Muscle layer of colon (tissue), 2 donors: ENCODE measurements at regions not wholly inside any gene's neighbourhood (a gene's known extent, or its start where the extent isn't known, plus 50 kb on each side); places are given as distances from the start of the nearest gene placed in this dataset.
"Not testable (repeated sequence)": the region's sequence is repeated elsewhere in the genome, so short reads cannot be mapped to it uniquely, and the experiment has no call there.

ENCODE experiments used
- H3K27ac ChIP-seq: one replicate; pipeline ENCODE4 v1.7.0; 2013; ENCODE audit warnings: low read depth, mild to moderate bottlenecking, low read length, moderate library complexity
- H3K27me3 ChIP-seq, 2 donors: one replicate each; pipeline ENCODE4 v1.7.0; 2013; ENCODE audit warnings: low read length in 2 of 2, mild to moderate bottlenecking in 2 of 2; ENCODE audit not compliant: insufficient read depth in 2 of 2, control insufficient read depth in 1 of 2
- H3K36me3 ChIP-seq: one replicate; pipeline ENCODE4 v1.7.0; 2013; ENCODE audit warnings: mild to moderate bottlenecking, low read length; ENCODE audit not compliant: insufficient read depth
- H3K4me1 ChIP-seq: one replicate; pipeline ENCODE4 v1.7.0; 2013; ENCODE audit warnings: mild to moderate bottlenecking, low read length; ENCODE audit not compliant: insufficient read depth
- H3K4me3 ChIP-seq, 2 donors: one replicate each; pipeline ENCODE4 v1.7.0; 2013; ENCODE audit warnings: low read length in 2 of 2, low read depth in 1 of 2, mild to moderate bottlenecking in 1 of 2, moderate library complexity in 1 of 2
- H3K9ac ChIP-seq: one replicate; pipeline ENCODE4 v1.7.0; 2013; ENCODE audit warnings: low read length
- H3K9me3 ChIP-seq: one replicate; pipeline ENCODE4 v1.7.0; 2013; ENCODE audit warnings: mild to moderate bottlenecking, low read length
- donor health status: abdominal sarcoma.
- donor health status: Adenocarcinoma of cecum.

DNA sequence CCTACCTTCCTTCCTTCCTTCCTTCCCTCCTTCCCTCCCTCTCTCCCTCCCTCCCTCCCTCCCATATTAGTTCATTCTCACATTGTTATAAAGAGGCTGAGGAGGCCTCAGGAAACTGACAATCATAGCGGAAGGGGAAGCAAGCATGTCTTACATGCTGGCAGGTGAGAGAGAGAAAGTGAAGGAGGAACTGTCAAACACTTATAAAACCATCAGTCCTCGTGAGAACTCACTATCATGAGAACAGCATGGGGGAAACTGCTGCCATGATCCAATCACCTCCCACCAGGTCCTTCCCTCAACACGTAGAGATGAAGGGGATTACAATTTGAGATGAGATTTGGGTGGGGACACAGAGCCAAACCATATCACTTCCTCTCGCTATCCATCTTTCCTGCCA lies 281.6 kb upstream of the FOXF1 start:
- H3K27me3 ChIP-seq: no peaks in the 10 kb centered on the region
- H3K27ac ChIP-seq: no peak overlapping the region
- H3K36me3 ChIP-seq: no peaks in the 10 kb centered on the region
- H3K9me3 ChIP-seq: no peaks in the 10 kb centered on the region
- no peak overlapping the region for H3K4me3 ChIP-seq
- no peak overlapping the region for H3K9ac ChIP-seq
- H3K4me1 ChIP-seq: no peaks in the 10 kb centered on the region

- Histone ChIP-seq H3K27ac (no peak overlapping the region), H3K4me1 (no peaks in the 10 kb centered on the region), H3K27me3 (no peaks in the 10 kb centered on the region), H3K36me3 (no peaks in the 10 kb centered on the region), H3K4me3 (no peak overlapping the region), H3K9ac (no peak overlapping the region), H3K9me3 (no peaks in the 10 kb centered on the region)
These were observed 281.0 kb upstream of the FOXF1 start for GRCh38 chr16:86229283-86229682.

- Histone ChIP-seq H3K4me1 (no peaks in the 10 kb centered on the region), H3K27ac (no peak overlapping the region), H3K27me3 (no peaks in the 10 kb centered on the region), H3K9me3 (no peaks in the 10 kb centered on the region), H3K4me3 (no peak overlapping the region), H3K9ac (no peak overlapping the region), H3K36me3 (no peaks in the 10 kb centered on the region)
These were observed 280.3 kb upstream of the FOXF1 start for GRCh38 chr16:86229866-86230656.

DNA sequence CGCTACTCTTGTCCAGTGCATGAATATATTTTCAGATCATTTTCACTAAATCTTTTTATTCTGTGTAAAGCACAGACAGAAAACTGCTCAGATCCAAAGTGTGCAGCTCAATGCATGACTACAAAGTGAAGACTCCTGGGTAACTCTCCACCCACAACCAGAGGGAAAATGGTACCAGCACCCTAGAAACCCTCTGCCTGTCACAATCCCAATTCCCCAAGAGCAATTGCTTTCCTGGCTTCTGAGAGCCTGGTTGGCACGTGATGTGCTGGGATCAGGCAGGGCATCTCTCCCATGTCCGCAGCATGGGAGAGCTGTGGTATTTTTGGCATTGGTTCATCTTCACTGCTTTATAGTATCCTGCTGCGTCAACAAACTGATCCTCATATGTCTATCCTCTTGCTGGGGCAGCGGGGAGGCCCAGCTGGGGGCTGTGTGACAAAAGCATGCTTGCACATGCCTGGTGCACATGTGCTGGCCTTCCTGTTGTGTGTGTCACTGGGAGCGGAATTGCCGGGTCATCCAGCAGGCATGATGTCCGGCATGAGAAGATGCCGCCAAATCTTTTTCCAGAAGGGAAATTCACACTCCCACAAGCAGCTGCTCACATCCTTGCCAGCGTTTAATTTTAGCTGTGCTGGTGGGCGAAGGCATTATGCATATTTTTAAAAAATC lies 278.9 kb upstream of the FOXF1 start:
- no peak overlapping the region for H3K4me3 ChIP-seq
- H3K36me3 ChIP-seq: no peaks in the 10 kb centered on the region
- no peaks in the 10 kb centered on the region for H3K9me3 ChIP-seq
- no peak overlapping the region for H3K27ac ChIP-seq
- no peak overlapping the region for H3K9ac ChIP-seq
- no peaks in the 10 kb centered on the region for H3K27me3 ChIP-seq
- no peaks in the 10 kb centered on the region for H3K4me1 ChIP-seq

- Histone ChIP-seq H3K27me3 (no peaks in the 10 kb centered on the region), H3K9me3 (no peaks in the 10 kb centered on the region), H3K9ac (no peak overlapping the region), H3K4me3 (no peak overlapping the region), H3K36me3 (no peaks in the 10 kb centered on the region), H3K4me1 (no peaks in the 10 kb centered on the region), H3K27ac (no peak overlapping the region)
These were observed 278.4 kb upstream of the FOXF1 start for GRCh38 chr16:86231996-86232350.

GRCh38 chr16:86232496-86232895 lies 277.8 kb upstream of the FOXF1 start:
- Histone ChIP-seq H3K4me3 (no peak overlapping the region), H3K4me1 (no peaks in the 10 kb centered on the region), H3K27me3 (no peaks in the 10 kb centered on the region), H3K9ac (no peak overlapping the region), H3K36me3 (no peaks in the 10 kb centered on the region), H3K9me3 (no peaks in the 10 kb centered on the region), H3K27ac (no peak overlapping the region)

GRCh38 chr16:86233506-86233905 lies 276.8 kb upstream of the FOXF1 start:
- H3K4me3 ChIP-seq, H3K27ac ChIP-seq, H3K27me3 ChIP-seq, H3K36me3 ChIP-seq, H3K9me3 ChIP-seq, H3K9ac ChIP-seq, H3K4me1 ChIP-seq: not testable (repeated sequence)

DNA sequence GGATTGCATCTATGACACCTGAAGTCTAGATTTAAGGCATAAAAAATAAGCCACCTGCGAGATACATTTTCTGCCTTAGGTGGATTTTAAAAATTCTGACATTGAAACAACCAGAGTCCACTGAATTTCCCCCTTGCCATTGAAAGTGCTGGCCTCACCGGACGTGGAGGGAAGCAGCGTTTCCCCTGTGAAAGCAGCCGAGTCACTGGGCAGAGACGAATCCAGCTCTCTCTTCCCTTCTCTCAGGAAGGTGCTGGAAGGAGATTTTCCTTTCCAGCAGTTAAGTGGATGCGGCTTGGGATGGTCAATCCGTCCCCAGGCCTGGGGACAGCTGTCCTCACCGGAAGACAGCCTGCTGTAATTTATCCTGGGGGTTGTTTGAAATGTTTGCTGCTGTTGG lies 270.9 kb upstream of the FOXF1 start:
- Histone ChIP-seq H3K27me3 (no peaks in the 10 kb centered on the region), H3K9ac (no peak overlapping the region), H3K27ac (no peak overlapping the region)

GRCh38 chr16:86240716-86241363 lies 269.5 kb upstream of the FOXF1 start:
- Histone ChIP-seq H3K4me1 (no peaks in the 10 kb centered on the region), H3K4me3 (no peak overlapping the region), H3K9ac (no peak overlapping the region), H3K9me3 (no peaks in the 10 kb centered on the region), H3K27me3 (no peaks in the 10 kb centered on the region), H3K36me3 (no peaks in the 10 kb centered on the region), H3K27ac (no peak overlapping the region)

More for the DNA sequence above, 270.9 kb upstream of the FOXF1 start:
- Histone ChIP-seq H3K4me3 (no peak overlapping the region), H3K4me1 (no peaks in the 10 kb centered on the region), H3K9me3 (no peaks in the 10 kb centered on the region), H3K36me3 (no peaks in the 10 kb centered on the region)

DNA sequence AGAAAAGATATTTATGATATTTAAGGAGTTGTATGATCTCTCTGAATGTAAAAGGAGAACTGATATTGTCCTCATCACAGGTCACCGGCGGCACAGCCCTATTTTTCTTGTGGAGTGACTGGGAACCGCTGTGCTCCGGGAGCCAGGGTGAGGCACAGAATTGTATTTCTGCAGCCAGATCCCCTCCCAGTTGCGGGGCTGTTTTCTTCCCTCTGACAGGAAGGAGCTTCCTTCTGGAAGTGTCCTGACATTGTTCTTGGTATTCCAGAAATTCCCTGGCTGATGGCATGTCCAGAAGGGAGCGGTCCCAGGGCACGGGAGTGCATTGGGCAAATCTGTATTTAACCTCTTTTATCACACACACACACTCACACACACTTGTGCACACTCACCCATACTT lies 268.6 kb upstream of the FOXF1 start:
- no peaks in the 10 kb centered on the region for H3K27me3 ChIP-seq
- H3K4me1 ChIP-seq: no peaks in the 10 kb centered on the region
- H3K4me3 ChIP-seq: no peak overlapping the region
- H3K36me3 ChIP-seq: no peaks in the 10 kb centered on the region
- H3K9ac ChIP-seq: no peak overlapping the region
- H3K27ac ChIP-seq: no peak overlapping the region
- no peaks in the 10 kb centered on the region for H3K9me3 ChIP-seq

DNA sequence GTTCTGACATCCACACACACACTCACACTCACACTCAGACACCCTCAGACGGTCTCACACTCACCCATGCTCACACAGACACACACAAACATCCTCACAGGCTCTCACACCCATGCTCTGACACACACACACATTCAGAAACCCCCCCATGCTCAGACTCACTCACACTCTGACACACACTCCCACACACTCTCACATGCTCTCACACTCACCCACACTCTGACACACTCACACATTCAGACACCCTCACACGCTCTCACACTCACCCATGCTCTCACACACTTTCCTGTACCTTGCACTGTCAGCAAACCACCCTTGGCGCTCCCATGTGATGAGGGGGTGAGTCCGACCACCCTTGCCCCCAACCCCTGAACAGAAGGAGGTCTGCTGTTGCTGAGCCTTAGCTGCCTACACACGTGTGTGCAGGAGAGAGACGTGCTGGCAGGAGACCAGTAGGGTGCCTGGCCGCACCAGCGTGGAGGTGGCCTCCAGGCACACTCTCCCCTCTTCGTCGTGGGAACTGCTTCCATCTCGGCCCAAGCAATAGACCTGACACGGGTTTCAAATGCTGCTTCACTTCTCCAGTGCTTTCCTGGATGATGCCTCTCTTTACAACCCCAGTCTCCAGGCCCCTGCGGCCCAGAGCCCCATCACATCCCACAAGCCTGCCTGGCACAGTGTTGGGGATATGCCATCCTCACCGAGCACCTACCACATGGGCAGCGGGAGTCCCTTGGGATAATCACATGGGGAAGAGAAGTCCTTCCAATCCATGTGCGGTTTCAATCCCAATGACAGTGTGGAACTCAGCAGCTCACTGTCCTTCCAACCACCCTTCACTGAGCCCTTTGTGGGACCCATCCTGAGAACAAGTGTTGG lies 267.8 kb upstream of the FOXF1 start:
- H3K27me3 ChIP-seq: no peaks in the 10 kb centered on the region
- no peaks in the 10 kb centered on the region for H3K9me3 ChIP-seq
- no peak overlapping the region for H3K4me3 ChIP-seq
- H3K9ac ChIP-seq: no peak overlapping the region
- no peak overlapping the region for H3K27ac ChIP-seq
- H3K4me1 ChIP-seq: no peaks in the 10 kb centered on the region
- H3K36me3 ChIP-seq: no peaks in the 10 kb centered on the region
